NOMO-1 treated with DMSO at 0.1 percent for 48 hours (cell line): ENCODE measurements at regions not wholly inside any gene's neighbourhood (a gene's known extent, or its start where the extent isn't known, plus 50 kb on each side); places are given as distances from the start of the nearest gene placed in this dataset.

Source experiments
- DNase-seq: peaks from one replicate; lab custom pipeline; 2025; ENCODE audit not compliant: unreplicated experiment; lab: John Stamatoyannopoulos, UW

GRCh38 chr19:30169196-30169900 is 202.8 kb upstream of the ZNF536 start:
- DNase-seq = no peak

GRCh38 chr19:30170081-30170480 is 202.1 kb upstream of the ZNF536 start:
- no peak for DNase-seq

- no peak for DNase-seq
These were observed 201.6 kb upstream of the ZNF536 start for GRCh38 chr19:30170495-30171137.

GRCh38 chr19:30171138-30171635 is 201.0 kb upstream of the ZNF536 start:
- no peak for DNase-seq

- DNase-seq = no peak
These were observed 200.2 kb upstream of the ZNF536 start for GRCh38 chr19:30171795-30172612.

- DNase-seq = no peak
These were observed 199.5 kb upstream of the ZNF536 start for GRCh38 chr19:30172613-30173242.

DNA sequence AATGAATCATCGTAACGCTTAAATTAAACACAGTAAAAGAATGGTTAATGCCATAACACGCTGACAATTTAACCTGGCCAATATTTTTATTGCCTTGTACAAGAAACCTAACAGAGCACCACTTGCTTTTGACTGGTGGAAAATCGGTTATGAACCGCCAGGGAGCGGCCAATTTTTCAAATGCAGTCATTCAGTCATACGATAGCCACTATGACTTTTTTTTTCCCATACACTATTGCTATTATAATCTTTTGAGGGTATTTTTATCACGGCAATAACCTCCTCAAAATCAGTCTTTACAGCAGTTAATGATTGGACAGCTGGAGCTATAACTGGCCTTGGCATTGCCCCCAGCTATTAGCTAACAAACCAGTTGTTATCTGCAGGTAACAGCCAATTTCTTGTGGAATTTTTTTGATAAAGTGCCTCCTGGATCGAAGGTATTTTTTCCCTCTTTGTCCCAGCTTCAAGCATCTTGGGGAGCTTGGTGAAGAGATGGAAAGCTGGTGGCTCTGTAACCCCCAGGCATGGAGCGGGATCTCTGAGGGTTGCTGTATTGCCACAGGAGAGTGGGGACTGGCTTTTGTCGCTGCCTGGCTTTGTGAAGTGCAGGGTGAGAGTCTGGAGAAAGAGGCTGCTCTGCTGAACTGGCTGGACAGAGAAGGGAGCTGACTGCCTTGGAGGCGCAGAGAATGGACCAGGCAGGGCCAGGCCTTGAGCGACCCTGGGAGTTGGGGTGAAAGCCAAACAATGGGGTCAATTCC is 198.4 kb upstream of the ZNF536 start:
- no peak for DNase-seq

- DNase-seq = no peak
These were observed 197.9 kb upstream of the ZNF536 start for GRCh38 chr19:30174357-30174645.

- no peak for DNase-seq
These were observed 197.4 kb upstream of the ZNF536 start for GRCh38 chr19:30174791-30175190.

DNA sequence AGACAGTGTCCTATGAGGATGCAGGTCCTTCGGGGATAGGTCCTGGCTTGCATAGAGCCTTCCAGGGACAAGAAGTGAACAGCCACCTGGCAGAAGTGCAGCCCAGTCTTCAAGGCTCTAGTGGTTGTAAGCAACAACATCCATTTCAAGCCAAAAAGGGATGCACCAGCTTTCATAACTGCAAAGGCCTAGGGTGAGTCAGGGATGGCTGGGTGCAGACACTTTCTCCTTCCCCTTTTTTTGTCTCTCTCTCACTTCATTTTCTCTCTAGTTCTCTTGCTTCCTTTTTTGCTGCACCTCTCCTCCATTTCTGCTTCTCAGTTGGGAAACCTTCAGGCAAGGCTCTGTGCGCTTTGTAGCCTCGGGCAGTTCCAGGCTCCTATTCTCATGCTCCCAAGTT is 196.2 kb upstream of the ZNF536 start:
- DNase-seq = peak; percentile 23

GRCh38 chr19:30178721-30179402 is 193.3 kb upstream of the ZNF536 start:
- no peak for DNase-seq

GRCh38 chr19:30180691-30181090 is 191.5 kb upstream of the ZNF536 start:
- DNase-seq = no peak

GRCh38 chr19:30183807-30184490 is 188.2 kb upstream of the ZNF536 start:
- no peak for DNase-seq

DNA sequence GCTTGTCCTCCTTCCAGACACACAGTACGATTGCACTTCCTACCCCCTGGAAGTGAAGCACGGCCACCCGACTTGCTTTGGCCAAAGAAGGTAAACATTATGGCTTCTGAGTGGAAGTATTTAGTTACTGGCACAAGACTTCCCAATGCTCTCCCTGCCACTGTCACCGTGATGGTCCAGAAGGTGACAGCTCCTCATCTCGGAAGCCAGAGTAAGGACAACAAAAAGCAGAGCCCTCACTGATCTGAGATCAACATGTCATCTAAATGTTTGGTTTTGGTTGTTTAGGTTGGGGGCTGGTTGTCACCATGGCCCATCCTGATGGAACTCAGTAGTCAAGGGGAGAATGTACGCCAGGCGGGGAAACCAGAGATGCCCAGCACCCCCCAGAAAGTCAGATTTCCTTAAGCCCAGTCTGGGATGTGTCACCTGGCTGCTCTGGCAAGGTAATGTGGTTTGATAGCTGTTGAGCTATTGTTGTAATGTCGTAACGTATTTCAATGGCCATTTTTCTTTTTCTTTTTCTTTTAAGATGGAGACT is 170.1 kb upstream of the ZNF536 start:
- DNase-seq = no peak

GRCh38 chr19:30204721-30205120 is 167.5 kb upstream of the ZNF536 start:
- DNase-seq = no peak

DNA sequence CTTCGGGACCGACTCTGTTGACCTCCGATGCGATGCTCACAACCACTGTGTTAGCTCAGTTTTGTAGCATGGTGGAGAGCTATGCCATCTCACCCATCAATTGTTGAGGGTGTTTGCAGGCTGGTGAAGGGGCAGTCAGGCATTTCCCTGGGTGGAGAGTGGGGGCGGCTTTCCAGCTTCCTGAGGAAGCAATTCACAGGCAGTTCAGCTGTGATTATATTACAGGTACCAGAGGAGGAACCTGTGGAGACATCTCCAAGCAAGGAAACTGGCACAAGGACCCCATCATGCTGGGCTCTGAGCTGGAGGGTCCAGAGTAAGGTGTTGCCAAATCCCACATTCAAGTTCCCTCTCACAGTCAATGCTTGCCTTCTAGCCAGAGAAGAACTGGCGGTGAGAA is 166.0 kb upstream of the ZNF536 start:
- DNase-seq = no peak

DNA sequence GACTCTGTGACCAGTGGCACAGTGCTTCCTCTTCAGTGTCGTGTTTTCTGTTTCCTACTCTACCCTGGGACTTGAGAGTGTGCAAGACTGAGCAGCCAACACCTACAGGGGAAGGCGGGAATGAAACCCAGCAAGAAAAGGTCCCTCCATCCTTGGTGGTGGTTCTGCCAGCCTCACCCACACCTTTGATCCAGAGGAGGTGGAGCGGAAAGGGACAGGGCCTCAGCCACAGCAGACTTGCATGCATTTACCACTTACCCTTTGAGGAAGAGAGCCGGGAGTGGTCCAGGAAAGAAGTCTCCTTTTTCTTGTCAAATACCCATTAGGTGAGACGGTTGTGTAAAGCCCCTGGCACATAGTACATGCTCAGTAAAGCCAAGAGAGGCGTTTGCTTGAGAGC is 164.8 kb upstream of the ZNF536 start:
- no peak for DNase-seq

GRCh38 chr19:30208436-30209060 is 163.6 kb upstream of the ZNF536 start:
- no peak for DNase-seq
